ENCODE measurements at regions not wholly inside any gene's neighbourhood (a gene's known extent, or its start where the extent isn't known, plus 50 kb on each side); places are given as distances from the start of the nearest gene placed in this dataset.

DNA sequence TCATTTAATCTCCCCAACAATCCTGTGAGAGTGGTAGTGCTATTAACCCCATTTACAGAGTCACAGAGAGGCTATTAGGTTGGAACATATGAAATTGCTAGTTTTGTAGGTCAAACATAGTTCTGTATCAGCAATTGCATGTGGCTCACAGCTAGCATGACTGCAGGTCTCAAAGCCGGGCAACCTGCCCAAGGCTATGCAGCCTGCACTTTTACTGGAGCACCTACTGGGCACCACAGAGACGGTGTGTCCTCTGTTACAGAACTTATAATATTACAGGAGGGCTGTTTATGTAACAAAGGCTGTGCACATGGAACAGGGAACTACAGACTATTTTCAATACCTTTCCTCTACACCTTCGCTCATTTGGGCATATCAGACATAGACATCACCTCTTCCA is 355.8 kb downstream of the RPS24 start (continued):
- TF ChIP-seq, protein P1, sequence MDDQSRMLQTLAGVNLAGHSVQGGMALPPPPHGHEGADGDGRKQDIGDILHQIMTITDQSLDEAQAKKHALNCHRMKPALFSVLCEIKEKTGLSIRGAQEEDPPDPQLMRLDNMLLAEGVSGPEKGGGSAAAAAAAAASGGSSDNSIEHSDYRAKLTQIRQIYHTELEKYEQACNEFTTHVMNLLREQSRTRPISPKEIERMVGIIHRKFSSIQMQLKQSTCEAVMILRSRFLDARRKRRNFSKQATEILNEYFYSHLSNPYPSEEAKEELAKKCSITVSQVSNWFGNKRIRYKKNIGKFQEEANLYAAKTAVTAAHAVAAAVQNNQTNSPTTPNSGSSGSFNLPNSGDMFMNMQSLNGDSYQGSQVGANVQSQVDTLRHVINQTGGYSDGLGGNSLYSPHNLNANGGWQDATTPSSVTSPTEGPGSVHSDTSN (IDR thresholded peaks at IDR 0.05): no peak

DNA sequence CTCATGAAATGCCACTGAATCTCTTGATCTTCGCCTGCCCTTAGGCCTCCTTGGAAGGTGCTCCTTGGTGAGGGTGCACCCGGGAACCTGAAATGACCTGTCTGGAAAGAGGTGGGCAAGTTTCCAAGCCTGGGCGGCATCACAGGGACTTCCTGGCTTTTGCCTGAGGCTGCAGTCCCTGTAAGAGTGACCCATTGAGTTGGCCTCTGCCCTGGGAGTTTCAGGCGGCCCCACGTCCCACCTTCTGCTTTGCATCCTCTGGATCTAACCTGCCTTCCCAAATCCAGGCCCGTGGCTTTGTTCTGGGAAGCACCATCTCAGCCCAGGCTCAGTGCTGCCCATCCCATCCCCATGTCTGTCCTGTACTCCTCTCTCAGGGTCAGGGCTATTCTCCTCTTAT is 356.4 kb downstream of the RPS24 start:
- Histone ChIP-seq H3K9me3 (no peaks in the 10 kb centered on the region), H4K20me1 (ENCODE audit: insufficient read depth) (no peaks in the 10 kb centered on the region), H2AFZ (ENCODE audit: low read depth) (no peak overlapping the region), H3K27me3 (ENCODE audit: insufficient read depth) (no peaks in the 10 kb centered on the region), H3K27ac (ENCODE audit: low read depth in 2 of 2, low read length in 1 of 2) (no peak overlapping the region), H3K4me1 (ENCODE audit: control insufficient read depth in 1 of 2, insufficient read depth in 2 of 2, low read depth in 1 of 2, low read length in 1 of 2) (peaks cover 0 to 7% of the 10 kb centered on the region in 2 experiments; a peak in 1 of 4 replicates), H3K9me2 (no peaks in the 10 kb centered on the region), H3K79me2 (ENCODE audit: insufficient read depth) (no peaks in the 10 kb centered on the region), H3F3A (replicated peaks; ENCODE audit: insufficient read depth) (no peaks in the 10 kb centered on the region), H3K4me2 (no peak overlapping the region), H3K4me3 (ENCODE audit: low read depth in 2 of 2, low read length in 1 of 2) (no peak overlapping the region), H3K9ac (no peak overlapping the region), H3K36me3 (replicated peaks in 1 of 2; ENCODE audit: control insufficient read depth in 1 of 2, insufficient read depth in 2 of 2, low read length in 1 of 2) (no peaks in the 10 kb centered on the region)
- TF ChIP-seq GABPA (IDR thresholded peaks at IDR 0.05; ENCODE audit: low read depth): no peak
- TF ChIP-seq TCF12 (IDR thresholded peaks at IDR 0.05): no peak
- TF ChIP-seq NFIC (IDR thresholded peaks at IDR 0.05; ENCODE audit: borderline replicate concordance): no peak
- TF ChIP-seq, protein P2, sequence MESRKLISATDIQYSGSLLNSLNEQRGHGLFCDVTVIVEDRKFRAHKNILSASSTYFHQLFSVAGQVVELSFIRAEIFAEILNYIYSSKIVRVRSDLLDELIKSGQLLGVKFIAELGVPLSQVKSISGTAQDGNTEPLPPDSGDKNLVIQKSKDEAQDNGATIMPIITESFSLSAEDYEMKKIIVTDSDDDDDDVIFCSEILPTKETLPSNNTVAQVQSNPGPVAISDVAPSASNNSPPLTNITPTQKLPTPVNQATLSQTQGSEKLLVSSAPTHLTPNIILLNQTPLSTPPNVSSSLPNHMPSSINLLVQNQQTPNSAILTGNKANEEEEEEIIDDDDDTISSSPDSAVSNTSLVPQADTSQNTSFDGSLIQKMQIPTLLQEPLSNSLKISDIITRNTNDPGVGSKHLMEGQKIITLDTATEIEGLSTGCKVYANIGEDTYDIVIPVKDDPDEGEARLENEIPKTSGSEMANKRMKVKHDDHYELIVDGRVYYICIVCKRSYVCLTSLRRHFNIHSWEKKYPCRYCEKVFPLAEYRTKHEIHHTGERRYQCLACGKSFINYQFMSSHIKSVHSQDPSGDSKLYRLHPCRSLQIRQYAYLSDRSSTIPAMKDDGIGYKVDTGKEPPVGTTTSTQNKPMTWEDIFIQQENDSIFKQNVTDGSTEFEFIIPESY (IDR thresholded peaks at IDR 0.05; ENCODE audit: borderline replicate concordance, low read depth): no peak
- no peak for TF ChIP-seq MEF2A (IDR thresholded peaks at IDR 0.05; ENCODE audit: borderline replicate concordance, low read depth)
- TF ChIP-seq, protein P3, sequence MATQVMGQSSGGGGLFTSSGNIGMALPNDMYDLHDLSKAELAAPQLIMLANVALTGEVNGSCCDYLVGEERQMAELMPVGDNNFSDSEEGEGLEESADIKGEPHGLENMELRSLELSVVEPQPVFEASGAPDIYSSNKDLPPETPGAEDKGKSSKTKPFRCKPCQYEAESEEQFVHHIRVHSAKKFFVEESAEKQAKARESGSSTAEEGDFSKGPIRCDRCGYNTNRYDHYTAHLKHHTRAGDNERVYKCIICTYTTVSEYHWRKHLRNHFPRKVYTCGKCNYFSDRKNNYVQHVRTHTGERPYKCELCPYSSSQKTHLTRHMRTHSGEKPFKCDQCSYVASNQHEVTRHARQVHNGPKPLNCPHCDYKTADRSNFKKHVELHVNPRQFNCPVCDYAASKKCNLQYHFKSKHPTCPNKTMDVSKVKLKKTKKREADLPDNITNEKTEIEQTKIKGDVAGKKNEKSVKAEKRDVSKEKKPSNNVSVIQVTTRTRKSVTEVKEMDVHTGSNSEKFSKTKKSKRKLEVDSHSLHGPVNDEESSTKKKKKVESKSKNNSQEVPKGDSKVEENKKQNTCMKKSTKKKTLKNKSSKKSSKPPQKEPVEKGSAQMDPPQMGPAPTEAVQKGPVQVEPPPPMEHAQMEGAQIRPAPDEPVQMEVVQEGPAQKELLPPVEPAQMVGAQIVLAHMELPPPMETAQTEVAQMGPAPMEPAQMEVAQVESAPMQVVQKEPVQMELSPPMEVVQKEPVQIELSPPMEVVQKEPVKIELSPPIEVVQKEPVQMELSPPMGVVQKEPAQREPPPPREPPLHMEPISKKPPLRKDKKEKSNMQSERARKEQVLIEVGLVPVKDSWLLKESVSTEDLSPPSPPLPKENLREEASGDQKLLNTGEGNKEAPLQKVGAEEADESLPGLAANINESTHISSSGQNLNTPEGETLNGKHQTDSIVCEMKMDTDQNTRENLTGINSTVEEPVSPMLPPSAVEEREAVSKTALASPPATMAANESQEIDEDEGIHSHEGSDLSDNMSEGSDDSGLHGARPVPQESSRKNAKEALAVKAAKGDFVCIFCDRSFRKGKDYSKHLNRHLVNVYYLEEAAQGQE (IDR thresholded peaks at IDR 0.05; ENCODE audit: low read depth, low read length): no peak
- TF ChIP-seq, protein P4, sequence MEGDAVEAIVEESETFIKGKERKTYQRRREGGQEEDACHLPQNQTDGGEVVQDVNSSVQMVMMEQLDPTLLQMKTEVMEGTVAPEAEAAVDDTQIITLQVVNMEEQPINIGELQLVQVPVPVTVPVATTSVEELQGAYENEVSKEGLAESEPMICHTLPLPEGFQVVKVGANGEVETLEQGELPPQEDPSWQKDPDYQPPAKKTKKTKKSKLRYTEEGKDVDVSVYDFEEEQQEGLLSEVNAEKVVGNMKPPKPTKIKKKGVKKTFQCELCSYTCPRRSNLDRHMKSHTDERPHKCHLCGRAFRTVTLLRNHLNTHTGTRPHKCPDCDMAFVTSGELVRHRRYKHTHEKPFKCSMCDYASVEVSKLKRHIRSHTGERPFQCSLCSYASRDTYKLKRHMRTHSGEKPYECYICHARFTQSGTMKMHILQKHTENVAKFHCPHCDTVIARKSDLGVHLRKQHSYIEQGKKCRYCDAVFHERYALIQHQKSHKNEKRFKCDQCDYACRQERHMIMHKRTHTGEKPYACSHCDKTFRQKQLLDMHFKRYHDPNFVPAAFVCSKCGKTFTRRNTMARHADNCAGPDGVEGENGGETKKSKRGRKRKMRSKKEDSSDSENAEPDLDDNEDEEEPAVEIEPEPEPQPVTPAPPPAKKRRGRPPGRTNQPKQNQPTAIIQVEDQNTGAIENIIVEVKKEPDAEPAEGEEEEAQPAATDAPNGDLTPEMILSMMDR (IDR thresholded peaks at IDR 0.05): no peak
- no peak for TF ChIP-seq RCOR1 (IDR thresholded peaks at IDR 0.05; ENCODE audit: low read length)
- TF ChIP-seq, protein P5, sequence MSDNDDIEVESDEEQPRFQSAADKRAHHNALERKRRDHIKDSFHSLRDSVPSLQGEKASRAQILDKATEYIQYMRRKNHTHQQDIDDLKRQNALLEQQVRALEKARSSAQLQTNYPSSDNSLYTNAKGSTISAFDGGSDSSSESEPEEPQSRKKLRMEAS (IDR thresholded peaks at IDR 0.05; ENCODE audit: low read depth): no peak
- TF ChIP-seq NRF1 (IDR thresholded peaks at IDR 0.05; ENCODE audit: low read depth, low read length): no peak
- TF ChIP-seq TAF1 (IDR thresholded peaks at IDR 0.05; ENCODE audit: borderline replicate concordance, low read depth, low read length): no peak
- TF ChIP-seq, protein P6, sequence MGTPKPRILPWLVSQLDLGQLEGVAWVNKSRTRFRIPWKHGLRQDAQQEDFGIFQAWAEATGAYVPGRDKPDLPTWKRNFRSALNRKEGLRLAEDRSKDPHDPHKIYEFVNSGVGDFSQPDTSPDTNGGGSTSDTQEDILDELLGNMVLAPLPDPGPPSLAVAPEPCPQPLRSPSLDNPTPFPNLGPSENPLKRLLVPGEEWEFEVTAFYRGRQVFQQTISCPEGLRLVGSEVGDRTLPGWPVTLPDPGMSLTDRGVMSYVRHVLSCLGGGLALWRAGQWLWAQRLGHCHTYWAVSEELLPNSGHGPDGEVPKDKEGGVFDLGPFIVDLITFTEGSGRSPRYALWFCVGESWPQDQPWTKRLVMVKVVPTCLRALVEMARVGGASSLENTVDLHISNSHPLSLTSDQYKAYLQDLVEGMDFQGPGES (IDR thresholded peaks at IDR 0.05; ENCODE audit: low read depth, low read length): no peak
- TF ChIP-seq POLR2AphosphoS5 (IDR thresholded peaks at IDR 0.05; ENCODE audit: low read depth, low read length): no peak
- no peak for TF ChIP-seq EZH2phosphoT487 (IDR thresholded peaks at IDR 0.05; ENCODE audit: borderline replicate concordance, low read depth)
- TF ChIP-seq ELF1 (IDR thresholded peaks at IDR 0.05): no peak
- TF ChIP-seq CHD2 (IDR thresholded peaks at IDR 0.05; ENCODE audit: low read length, partially characterized antibody): no peak
- no peak for TF ChIP-seq JUND (IDR thresholded peaks at IDR 0.05)
- no peak for TF ChIP-seq TEAD4 (IDR thresholded peaks at IDR 0.05; ENCODE audit: borderline replicate concordance, insufficient read depth)
- ChIA-PET POLR2A (no interaction called here), CTCF (interaction anchor here (0.7 kb wide), 1 partner anchor 9 kb away, joined by 3 read pairs; no protein-coding TSS in a partner anchor)
- no peak for DNase-seq
- 72% methylated on average over 5 of the region's 6 CpGs for WGBS (ENCODE audit: low lambda C conversion rate)
